Panc1 (cell line): ENCODE measurements at regions not wholly inside any gene's neighbourhood (a gene's known extent, or its start where the extent isn't known, plus 50 kb on each side); places are given as distances from the start of the nearest gene placed in this dataset.

Experiments used
- POLR2AphosphoS5 ChIP-seq: IDR thresholded peaks from 2 replicates; pipeline ENCODE4 v1.6.1; 2012; ENCODE audit warnings: mild to moderate bottlenecking, low read depth, low read length, moderate library complexity
- SIN3A ChIP-seq: IDR thresholded peaks from 2 replicates; pipeline ENCODE4 v1.6.1; 2012; ENCODE audit warnings: low read depth, mild to moderate bottlenecking, low read length, moderate library complexity, borderline replicate concordance; ENCODE audit not compliant: insufficient read depth

GRCh38 chr7:10216462-10216861 lies 757.2 kb upstream of the PHF14 start:
- no peak for TF ChIP-seq POLR2AphosphoS5
- no peak for TF ChIP-seq SIN3A
